ENCODE measurements at regions not wholly inside any gene's neighbourhood (a gene's known extent, or its start where the extent isn't known, plus 50 kb on each side); places are given as distances from the start of the nearest gene placed in this dataset.
A peak's percentile ranks its signal among the peaks of the same experiment; 100 is the strongest.
"Not testable (repeated sequence)": the region's sequence is repeated elsewhere in the genome, so short reads cannot be mapped to it uniquely, and the experiment has no call there.

DNA sequence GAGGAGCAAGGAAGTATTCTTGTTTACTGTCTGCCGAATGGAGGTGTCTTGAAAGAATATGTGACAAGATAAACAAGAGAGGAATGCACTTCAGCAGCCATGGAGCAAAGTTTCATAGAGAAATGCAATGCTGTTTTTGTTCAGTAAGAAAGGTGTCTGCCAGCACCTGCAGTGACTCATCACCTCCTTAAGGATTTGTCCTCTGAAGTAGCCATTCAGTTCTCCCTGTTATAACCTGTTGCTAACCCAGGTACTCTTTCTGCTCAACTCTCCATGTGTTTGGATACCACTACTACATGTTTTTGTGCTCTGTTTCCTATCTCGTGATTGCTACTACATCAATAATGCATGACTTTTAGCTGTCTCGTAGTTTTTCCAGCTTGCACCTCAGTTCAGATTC, 328.9 kb downstream of the CHL1 start:
- DNase-seq, result no peak

- peak; percentile 43 for DNase-seq
Measured at GRCh38 chr3:535566-536416, 339.2 kb downstream of the CHL1 start.

- DNase-seq, result no peak
Measured at GRCh38 chr3:536417-536813, 339.9 kb downstream of the CHL1 start.

DNA sequence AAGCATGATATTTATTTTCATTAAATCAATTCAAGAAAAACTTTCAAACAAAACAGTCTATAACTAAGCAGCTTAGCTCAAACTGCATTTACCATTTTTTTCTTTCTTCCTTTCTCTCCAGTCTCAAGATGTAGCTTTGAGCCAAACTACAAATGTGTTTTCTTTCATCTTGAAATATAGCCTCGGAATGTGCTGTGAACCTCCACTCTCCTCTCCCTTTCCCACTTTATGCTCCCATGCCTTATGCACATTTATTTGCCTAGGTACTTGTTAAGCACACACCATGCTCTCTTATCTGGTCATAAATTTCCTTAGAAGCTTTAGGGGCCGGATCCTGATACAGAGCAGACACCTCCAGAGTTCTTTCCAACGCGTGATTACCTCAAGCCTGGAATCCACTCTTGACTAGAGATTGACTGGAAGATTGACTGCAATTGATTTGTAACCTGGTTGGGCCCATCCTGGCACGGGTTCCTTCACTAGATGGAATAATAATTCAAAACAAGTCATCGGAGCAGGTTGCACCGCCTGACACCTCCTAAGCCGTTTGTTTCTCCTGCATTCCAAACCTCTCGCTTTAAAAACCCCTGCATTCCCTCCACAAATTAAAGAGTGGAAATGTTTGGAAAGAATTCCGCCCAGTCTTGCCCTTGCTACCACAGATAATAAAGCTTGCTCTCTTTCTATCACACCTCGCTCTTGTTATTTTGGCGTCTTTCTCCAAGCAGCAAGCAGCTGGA, 344.7 kb downstream of the CHL1 start:
- DNase-seq, result no peak

DNA sequence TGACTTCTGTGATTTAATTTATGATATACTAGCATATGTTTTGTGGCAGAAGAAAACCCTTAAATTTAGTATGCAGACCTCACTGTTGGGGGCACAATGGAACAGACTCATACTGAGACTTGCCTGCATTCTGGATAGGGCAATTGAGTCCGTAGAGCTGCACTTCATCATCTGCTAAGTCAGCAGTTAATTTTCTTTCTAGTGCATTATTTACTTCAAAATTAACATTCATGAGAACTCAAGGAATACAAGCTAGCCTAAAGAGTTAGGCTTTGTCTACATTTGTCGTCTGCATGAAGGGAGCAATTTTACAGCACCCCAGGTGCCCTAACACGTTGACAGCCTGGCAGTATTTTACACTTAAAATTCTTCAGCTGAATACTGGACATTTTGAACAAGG, 345.5 kb downstream of the CHL1 start:
- DNase-seq, result no peak

DNA sequence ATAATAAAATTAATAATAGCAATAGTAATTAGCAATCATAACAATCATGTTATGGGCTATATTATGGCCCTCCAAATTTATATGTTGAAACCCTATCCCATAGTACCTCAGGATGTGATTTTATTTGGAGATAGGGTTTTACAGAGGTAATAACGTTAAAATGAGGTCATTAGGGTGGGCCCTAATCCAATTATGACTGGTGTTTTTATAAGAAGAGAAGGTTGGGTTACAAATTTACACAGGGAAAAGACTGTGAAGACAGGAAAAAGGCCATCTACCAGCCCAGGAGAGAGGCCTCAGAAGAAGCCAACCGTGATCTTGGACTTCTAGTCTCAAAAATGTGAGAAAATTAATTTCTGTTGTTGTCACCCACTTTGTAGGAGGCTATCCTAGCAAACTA, 353.1 kb downstream of the CHL1 start:
- no peak for DNase-seq

DNA sequence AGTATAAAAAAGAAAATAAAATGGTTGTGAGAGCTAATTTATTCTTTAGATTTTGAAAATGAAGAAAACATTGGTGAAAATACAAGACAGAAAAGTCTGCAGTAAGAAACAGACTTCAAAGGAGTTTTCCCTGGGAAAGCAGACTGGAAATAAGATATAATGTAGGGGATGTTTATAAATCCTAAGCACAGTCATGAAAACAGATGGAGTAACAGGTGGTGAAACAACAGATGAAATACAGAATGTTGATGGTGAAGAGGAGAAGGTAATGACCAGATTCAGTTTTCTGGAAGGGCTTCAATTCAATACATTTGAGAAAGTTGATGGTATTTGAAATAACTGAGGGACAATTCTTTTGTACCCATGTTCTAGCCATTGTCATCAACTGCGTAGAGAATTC, 353.9 kb downstream of the CHL1 start:
- no peak for DNase-seq

- no peak for DNase-seq
Measured at GRCh38 chr3:557972-558371, 361.4 kb downstream of the CHL1 start.

DNA sequence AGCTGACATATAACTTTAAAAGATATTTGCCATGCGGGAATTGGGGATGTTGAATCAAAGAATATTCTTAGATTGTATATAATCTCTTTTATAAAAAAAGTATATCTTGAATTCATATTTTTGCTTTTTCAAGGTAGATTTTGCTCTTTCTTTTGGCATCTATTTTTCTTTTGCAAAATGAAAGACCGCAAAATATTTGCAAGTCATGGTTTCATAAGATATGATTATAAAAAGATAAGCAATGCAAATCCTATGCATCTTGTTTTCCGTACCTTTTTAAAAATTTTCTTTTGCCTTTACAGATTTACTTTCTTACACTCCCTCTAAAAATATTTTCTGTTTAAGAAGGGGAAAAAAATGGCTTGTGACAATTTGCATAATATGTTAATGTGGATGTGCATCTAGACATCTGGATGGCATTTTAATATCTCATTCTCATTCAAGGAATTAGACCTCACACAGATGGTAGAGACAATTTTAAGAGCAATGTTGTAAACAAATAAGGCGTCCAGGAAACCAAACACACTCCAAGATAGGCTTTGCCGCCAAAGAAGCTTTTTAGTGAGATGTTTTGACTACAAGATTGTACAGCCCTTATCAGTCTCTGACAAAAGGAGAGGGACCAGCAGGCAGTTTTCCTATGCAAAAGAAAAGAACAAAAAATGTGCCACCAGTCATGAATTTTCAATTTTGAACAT, 371.1 kb downstream of the CHL1 start:
- DNase-seq, result no peak

DNA sequence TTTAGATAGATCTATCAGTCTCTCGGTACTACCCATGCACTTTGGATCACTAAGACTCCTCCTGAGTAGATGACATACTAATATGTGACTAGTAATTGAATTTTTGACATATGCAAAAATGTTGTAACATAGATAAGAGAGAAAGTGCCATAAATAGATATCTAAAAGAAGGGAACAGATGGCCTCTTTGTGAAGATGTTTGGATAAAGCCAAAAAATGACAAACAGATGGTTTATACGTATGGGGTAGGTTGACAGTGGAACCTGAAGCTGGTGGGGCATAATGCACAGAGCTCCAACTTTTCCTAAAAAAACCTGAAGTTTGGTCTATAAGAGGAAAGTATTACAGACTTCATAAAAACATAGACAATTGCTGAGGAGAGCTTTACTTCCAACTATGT, 383.0 kb downstream of the CHL1 start:
- DNase-seq, result not testable (repeated sequence)

DNA sequence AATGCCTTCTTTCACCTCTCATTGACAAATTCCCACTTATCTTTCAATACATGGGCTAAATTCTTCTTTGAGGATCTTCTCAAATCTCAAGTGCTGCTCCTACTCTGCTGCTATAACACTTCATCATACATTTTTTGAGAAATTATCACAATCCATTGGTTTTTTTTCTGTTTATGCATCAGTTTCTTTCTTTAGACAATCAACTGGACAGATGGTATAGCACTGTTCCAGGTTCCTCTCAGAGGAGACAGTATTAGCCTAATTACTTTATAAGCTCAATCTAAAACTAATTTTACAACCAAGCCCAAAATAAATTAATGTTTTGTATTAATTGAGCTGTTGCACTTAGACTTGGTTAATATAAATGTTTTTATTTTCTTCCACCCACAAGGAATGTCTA, 392.5 kb downstream of the CHL1 start:
- not testable (repeated sequence) for DNase-seq

GRCh38 chr3:597304-597703, 400.7 kb downstream of the CHL1 start:
- DNase-seq, result not testable (repeated sequence)

GRCh38 chr3:597746-598145, 401.2 kb downstream of the CHL1 start:
- not testable (repeated sequence) for DNase-seq

GRCh38 chr3:607480-607879, 410.9 kb downstream of the CHL1 start:
- not testable (repeated sequence) for DNase-seq

DNA sequence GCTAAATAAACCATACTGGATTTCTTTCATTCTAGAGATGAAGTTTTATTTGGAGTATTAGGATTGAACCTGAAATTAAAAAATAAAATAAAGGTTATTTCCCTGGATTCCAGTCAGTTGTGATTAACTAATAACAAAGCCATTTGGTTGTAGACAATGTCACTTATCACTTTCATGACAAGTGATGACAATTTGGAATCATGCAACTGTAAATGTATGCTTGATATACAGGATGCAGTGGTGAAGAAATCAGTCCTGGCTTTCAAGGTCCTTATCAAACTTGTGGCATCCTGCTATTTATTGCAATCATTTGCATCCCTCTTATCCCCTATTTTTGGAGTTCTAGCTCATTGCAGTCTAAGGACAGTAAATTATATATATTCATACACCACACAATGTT, 425.2 kb downstream of the CHL1 start:
- DNase-seq, result no peak

GRCh38 chr3:622314-622713, 425.8 kb downstream of the CHL1 start:
- no peak for DNase-seq

- DNase-seq, result no peak
Measured at GRCh38 chr3:623914-624545, 427.5 kb downstream of the CHL1 start.

DNA sequence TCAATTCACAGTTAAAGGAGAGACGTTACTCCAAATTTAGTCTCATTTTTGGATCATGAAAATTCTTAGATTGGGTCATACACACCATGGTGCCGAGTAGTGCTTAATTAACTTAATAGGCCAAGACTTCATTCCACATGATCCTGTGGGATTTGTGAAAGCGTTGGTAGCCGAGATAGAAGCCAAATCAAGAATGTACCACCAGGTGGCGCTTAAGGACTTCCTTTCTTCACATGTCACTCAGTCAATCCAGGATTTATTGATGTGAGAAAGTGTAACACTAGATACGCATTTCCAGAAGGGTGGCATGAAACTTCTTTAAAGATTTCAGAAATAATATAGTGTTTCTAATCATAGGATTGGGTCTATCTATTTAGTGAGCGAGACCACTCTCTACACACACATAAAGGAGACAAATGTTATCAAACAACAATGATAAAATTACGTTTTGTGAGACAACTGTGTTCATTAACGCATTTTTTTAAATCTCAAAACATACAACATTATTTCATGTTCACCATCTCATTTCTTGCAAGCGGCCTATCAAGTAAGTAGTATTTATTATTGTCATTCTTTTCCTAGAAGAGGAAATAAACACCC, 436.1 kb downstream of the CHL1 start:
- peak; percentile 43 for DNase-seq

DNA sequence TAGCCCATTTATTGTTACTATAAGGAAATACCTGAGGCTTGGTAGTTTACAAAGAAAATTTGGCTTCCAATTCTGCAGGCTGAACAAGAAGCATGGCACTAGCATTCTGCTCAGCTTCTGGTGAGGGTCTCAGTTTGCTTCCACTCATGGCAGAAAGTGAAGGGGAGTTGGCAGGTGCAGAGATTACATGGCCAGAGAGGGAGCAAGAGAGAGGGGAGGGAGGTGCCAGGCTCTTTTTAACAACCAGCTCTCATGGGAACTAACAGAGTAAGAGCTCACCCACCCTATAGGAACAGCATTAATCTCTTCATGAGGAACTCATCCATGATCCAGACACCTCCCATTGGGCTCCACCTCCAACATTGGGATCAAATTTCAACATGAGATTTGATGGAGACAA, 437.9 kb downstream of the CHL1 start:
- no peak for DNase-seq

DNA sequence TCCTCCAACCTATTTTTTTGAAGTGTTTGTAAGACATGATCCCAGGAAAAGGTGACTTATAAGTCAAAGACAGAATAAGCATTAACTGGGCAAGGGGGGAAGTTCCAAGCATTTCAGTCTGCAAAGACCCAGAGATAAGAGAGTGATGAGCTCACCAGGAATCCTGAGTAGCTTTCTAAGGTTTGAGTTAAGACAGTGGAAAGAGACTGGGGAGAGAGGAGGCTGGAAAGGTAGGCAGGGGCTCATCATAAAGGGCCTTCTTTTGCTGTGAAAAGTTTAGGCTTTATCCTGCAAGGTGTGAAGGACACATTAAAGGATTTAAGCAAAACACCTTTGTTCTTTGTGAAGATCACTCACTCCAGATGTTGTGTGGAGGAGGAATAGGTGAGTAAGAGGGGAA, 438.8 kb downstream of the CHL1 start:
- no peak for DNase-seq

DNA sequence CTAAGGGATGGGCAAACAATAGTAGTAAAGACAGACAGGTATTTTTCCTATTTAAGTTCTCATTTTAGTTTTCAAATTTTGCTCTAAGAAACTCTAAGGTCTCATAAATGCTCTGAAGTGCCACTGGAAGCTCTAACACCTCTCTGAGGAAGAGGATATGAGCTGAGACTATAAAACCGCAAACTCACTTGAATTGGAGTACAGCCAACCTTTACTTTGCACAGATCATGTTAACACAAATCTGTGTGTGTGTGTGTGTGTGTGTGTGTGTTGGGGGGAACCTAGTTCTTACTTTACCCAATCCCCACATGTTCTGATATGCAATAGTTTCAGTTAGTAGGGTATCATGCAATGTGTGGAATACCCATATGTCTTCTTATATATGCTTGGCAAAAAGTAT, 446.8 kb downstream of the CHL1 start:
- no peak for DNase-seq

GRCh38 chr3:655824-656223, 437.0 kb upstream of the CNTN6 start:
- no peak for DNase-seq

DNA sequence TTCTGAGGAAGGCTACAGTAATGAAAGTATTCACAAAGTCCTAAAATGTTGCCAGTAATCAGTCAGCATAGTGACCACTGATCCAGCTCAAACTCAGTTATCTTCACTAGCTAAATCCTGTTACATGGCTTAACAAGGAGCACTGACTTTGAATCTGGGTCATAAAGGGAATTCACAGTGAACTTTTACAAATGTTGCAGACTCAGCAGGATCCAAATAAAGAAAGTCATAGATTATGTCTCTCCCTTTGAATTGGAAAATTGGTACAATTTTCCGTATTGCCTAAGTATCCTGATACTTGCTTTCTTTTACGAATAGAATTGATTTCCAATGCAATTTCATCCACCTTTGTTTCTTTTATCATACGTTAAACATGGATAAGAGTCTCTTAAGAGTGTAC, 431.5 kb upstream of the CNTN6 start:
- DNase-seq, result no peak

Measured in fibroblast of skin of right biceps (primary cell).